DOHH2 (cell line): ENCODE measurements at regions not wholly inside any gene's neighbourhood (a gene's known extent, or its start where the extent isn't known, plus 50 kb on each side); places are given as distances from the start of the nearest gene placed in this dataset.

Source experiments
- H3F3A ChIP-seq: fragments of 200-600 bp; sonication (generic), shearing (Covaris generic); 2 replicates; pipeline ENCODE4 v1.6.0; 2016; ENCODE audit warnings: antibody characterized with exemption, mild to moderate bottlenecking; ENCODE audit not compliant: control insufficient read depth, insufficient read depth
- H3K27ac ChIP-seq: fragments of 200-600 bp; sonication (generic); 2 replicates; pipeline ENCODE4 v1.5.1; 2014; ENCODE audit warnings: low read depth, mild to moderate bottlenecking, low read length, moderate library complexity
- H3K27me3 ChIP-seq: fragments of 200-600 bp; sonication (generic); 2 replicates; pipeline ENCODE4 v1.6.1; 2014; ENCODE audit warnings: mild to moderate bottlenecking, low read length, mixed read lengths; ENCODE audit not compliant: control insufficient read depth
- H3K36me3 ChIP-seq: fragments of 200-600 bp; sonication (generic); 2 replicates; pipeline ENCODE4 v1.6.1; 2014; ENCODE audit warnings: mild to moderate bottlenecking, low read length, moderate library complexity, mixed read lengths; ENCODE audit not compliant: control insufficient read depth
- H3K4me1 ChIP-seq: fragments of 200-600 bp; sonication (generic); 2 replicates; pipeline ENCODE4 v1.6.1; 2014; ENCODE audit warnings: mild to moderate bottlenecking, low read length, mixed read lengths; ENCODE audit not compliant: control insufficient read depth
- H3K4me2 ChIP-seq: fragments of 200-600 bp; sonication (generic); 2 replicates; pipeline ENCODE4 v1.6.0; 2014; ENCODE audit warnings: mild to moderate bottlenecking, low read length, moderate library complexity
- H3K4me3 ChIP-seq: fragments of 200-600 bp; sonication (generic); 2 replicates; pipeline ENCODE4 v1.5.1; 2014; ENCODE audit warnings: mild to moderate bottlenecking, low read length, mixed read lengths
- H3K79me2 ChIP-seq: fragments of 200-600 bp; sonication (generic); 2 replicates; pipeline ENCODE4 v1.6.1; 2014; ENCODE audit warnings: mild to moderate bottlenecking, low read length, mixed read lengths; ENCODE audit not compliant: control insufficient read depth
- H3K9me2 ChIP-seq: fragments of 200-600 bp; sonication (generic); replicated peaks from 2 replicates; pipeline ENCODE4 v1.6.1; 2014; ENCODE audit warnings: mild to moderate bottlenecking, low read length, mixed read lengths; ENCODE audit not compliant: control insufficient read depth
- H3K9me3 ChIP-seq: fragments of 200-600 bp; sonication (generic); 2 replicates; pipeline ENCODE4 v1.6.1; 2014; ENCODE audit warnings: antibody characterized with exemption, low read length, mixed read lengths; ENCODE audit not compliant: control insufficient read depth, insufficient read depth
- H4K20me1 ChIP-seq: fragments of 200-600 bp; sonication (generic); 2 replicates; pipeline ENCODE4 v1.6.0; 2014; ENCODE audit warnings: low read depth, mild to moderate bottlenecking, antibody characterized with exemption, low read length, moderate library complexity; ENCODE audit not compliant: control insufficient read depth, insufficient read depth
- CTCF ChIP-seq: fragments of 200-600 bp; sonication (generic); IDR thresholded peaks from one replicate; pipeline ENCODE4 v1.5.1; 2014; ENCODE audit warnings: antibody characterized with exemption, mild to moderate bottlenecking, low read depth, low read length; ENCODE audit not compliant: poor library complexity, severe bottlenecking
- EZH2phosphoT487 ChIP-seq: fragments of 200-600 bp; sonication (generic); IDR thresholded peaks from 2 replicates; pipeline ENCODE4 v1.6.1; 2017; ENCODE audit warnings: borderline replicate concordance, mild to moderate bottlenecking, antibody characterized with exemption, low read length, moderate library complexity, mixed read lengths

- no peaks in the 10 kb centered on the region for H3K9me2 ChIP-seq
- no peak for TF ChIP-seq CTCF
- no peak for TF ChIP-seq EZH2phosphoT487
- no peaks in the 10 kb centered on the region for H3K79me2 ChIP-seq
- no peaks in the 10 kb centered on the region for H3K36me3 ChIP-seq
- no peaks in the 10 kb centered on the region for H3F3A ChIP-seq
- no peaks in the 10 kb centered on the region for H3K27me3 ChIP-seq
- no peaks in the 10 kb centered on the region for H4K20me1 ChIP-seq
- no peak overlapping the region for H3K27ac ChIP-seq
- H3K4me2 ChIP-seq = no peak overlapping the region
- H3K9me3 ChIP-seq = no peaks in the 10 kb centered on the region
- H3K4me1 ChIP-seq = no peaks in the 10 kb centered on the region
- no peak overlapping the region for H3K4me3 ChIP-seq
These were observed 471.1 kb upstream of the ANO3 start for GRCh38 chr11:25860677-25861450.

- Histone ChIP-seq H3K36me3 (no peaks in the 10 kb centered on the region), H3F3A (no peaks in the 10 kb centered on the region), H4K20me1 (no peaks in the 10 kb centered on the region), H3K79me2 (no peaks in the 10 kb centered on the region), H3K27ac (no peak overlapping the region), H3K4me2 (no peak overlapping the region), H3K4me1 (no peaks in the 10 kb centered on the region), H3K4me3 (no peak overlapping the region), H3K9me2 (no peaks in the 10 kb centered on the region), H3K9me3 (no peaks in the 10 kb centered on the region), H3K27me3 (no peaks in the 10 kb centered on the region)
- TF ChIP-seq CTCF (no peak), EZH2phosphoT487 (no peak)
These were observed 469.8 kb upstream of the ANO3 start for GRCh38 chr11:25862159-25862558.

GRCh38 chr11:25863986-25864385, 467.9 kb upstream of the ANO3 start:
- Histone ChIP-seq H3K4me1 (no peaks in the 10 kb centered on the region), H3K36me3 (no peaks in the 10 kb centered on the region), H3K79me2 (no peaks in the 10 kb centered on the region), H3K4me2 (no peak overlapping the region), H3K9me3 (no peaks in the 10 kb centered on the region), H3K4me3 (no peak overlapping the region), H3K27me3 (no peaks in the 10 kb centered on the region), H3F3A (no peaks in the 10 kb centered on the region), H3K27ac (no peak overlapping the region), H4K20me1 (no peaks in the 10 kb centered on the region), H3K9me2 (no peaks in the 10 kb centered on the region)
- TF ChIP-seq EZH2phosphoT487 (no peak), CTCF (no peak)
